OCI-LY7 (cell line): ENCODE measurements at regions not wholly inside any gene's neighbourhood (a gene's known extent, or its start where the extent isn't known, plus 50 kb on each side); places are given as distances from the start of the nearest gene placed in this dataset.

Experiments
- EZH2phosphoT487 ChIP-seq: fragments of 200-600 bp; sonication (generic); IDR thresholded peaks from 2 replicates; pipeline ENCODE4 v1.6.1; 2018; ENCODE audit warnings: low read depth, borderline replicate concordance, mild to moderate bottlenecking, mixed run types, antibody characterized with exemption, low read length, moderate library complexity, mixed read lengths
- TF ChIP-seq, protein P1 (sequence below): fragments of 200-600 bp; sonication (generic); conservative IDR thresholded peaks from 2 replicates; pipeline ENCODE4 v1.5.1; 2014; ENCODE audit warnings: mild to moderate bottlenecking, antibody characterized with exemption, low read length, moderate library complexity, mixed read lengths

- TF ChIP-seq, protein P1, sequence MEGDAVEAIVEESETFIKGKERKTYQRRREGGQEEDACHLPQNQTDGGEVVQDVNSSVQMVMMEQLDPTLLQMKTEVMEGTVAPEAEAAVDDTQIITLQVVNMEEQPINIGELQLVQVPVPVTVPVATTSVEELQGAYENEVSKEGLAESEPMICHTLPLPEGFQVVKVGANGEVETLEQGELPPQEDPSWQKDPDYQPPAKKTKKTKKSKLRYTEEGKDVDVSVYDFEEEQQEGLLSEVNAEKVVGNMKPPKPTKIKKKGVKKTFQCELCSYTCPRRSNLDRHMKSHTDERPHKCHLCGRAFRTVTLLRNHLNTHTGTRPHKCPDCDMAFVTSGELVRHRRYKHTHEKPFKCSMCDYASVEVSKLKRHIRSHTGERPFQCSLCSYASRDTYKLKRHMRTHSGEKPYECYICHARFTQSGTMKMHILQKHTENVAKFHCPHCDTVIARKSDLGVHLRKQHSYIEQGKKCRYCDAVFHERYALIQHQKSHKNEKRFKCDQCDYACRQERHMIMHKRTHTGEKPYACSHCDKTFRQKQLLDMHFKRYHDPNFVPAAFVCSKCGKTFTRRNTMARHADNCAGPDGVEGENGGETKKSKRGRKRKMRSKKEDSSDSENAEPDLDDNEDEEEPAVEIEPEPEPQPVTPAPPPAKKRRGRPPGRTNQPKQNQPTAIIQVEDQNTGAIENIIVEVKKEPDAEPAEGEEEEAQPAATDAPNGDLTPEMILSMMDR = no peak
- TF ChIP-seq EZH2phosphoT487 = no peak
Measured at GRCh38 chr10:36443233-36443632, 682.2 kb upstream of the ANKRD30A start.
